Spleen (tissue), 11 donors: ENCODE measurements at regions not wholly inside any gene's neighbourhood (a gene's known extent, or its start where the extent isn't known, plus 50 kb on each side); places are given as distances from the start of the nearest gene placed in this dataset.

ENCODE experiments used
- DNase-seq: peaks from one replicate; pipeline ENCODE4 v3.0.0-alpha.2; 2020
- H3K27ac ChIP-seq, 8 donors: fragments of 200-600 bp; sonication (generic) in 7 of 8; 1 replicate in 4 of 8; 2 replicates in 4 of 8; pipeline versions ENCODE4 v1.5.0 to v1.8.0; 2016 to 2021; ENCODE audit warnings: inconsistent platforms in 4 of 8, mild to moderate bottlenecking in 4 of 8, moderate library complexity in 1 of 8
- H3K27me3 ChIP-seq, 7 donors: fragments of 200-600 bp; sonication (generic) in 6 of 7; replicated peaks in 1 of 7; 1 replicate in 4 of 7; 2 replicates in 3 of 7; pipeline versions ENCODE4 v1.5.0 to v1.8.0; 2016 to 2021; ENCODE audit warnings: inconsistent platforms in 3 of 7, mild to moderate bottlenecking in 1 of 7
- H3K36me3 ChIP-seq, 6 donors: fragments of 200-600 bp; sonication (generic) in 5 of 6; 1 replicate in 4 of 6; 2 replicates in 2 of 6; pipeline versions ENCODE4 v1.5.0 to v1.8.0; 2016 to 2021; ENCODE audit warnings: inconsistent platforms in 2 of 6
- H3K4me1 ChIP-seq, 6 donors: fragments of 200-600 bp; sonication (generic) in 5 of 6; 1 replicate in 3 of 6; 2 replicates in 3 of 6; pipeline versions ENCODE4 v1.5.0 to v1.8.0; 2016 to 2021; ENCODE audit warnings: inconsistent platforms in 3 of 6
- H3K4me3 ChIP-seq, 8 donors: fragments of 200-600 bp; sonication (generic) in 7 of 8; 1 replicate in 4 of 8; 2 replicates in 4 of 8; pipeline versions ENCODE4 v1.5.0 to v1.8.0; 2016 to 2021; ENCODE audit warnings: inconsistent platforms in 4 of 8, mild to moderate bottlenecking in 4 of 8, moderate library complexity in 2 of 8
- H3K9me3 ChIP-seq, 8 donors: fragments of 200-600 bp; sonication (generic) in 7 of 8; 1 replicate in 4 of 8; 2 replicates in 4 of 8; pipeline versions ENCODE4 v1.5.0 to v1.8.0; 2016 to 2021; ENCODE audit warnings: inconsistent platforms in 4 of 8
- CTCF ChIP-seq, 11 experiments: fragments of 200-600 bp in 7 of 11; fragments of 450-650 bp in 4 of 11; sonication (generic) in 4 of 11; IDR thresholded peaks in 8 of 11; conservative IDR thresholded peaks in 3 of 11; 1 replicate in 7 of 11; 2 replicates in 4 of 11; pipeline versions ENCODE4 v1.4.0 to v1.8.0; 2016 to 2021; ENCODE audit warnings: antibody characterized with exemption in 11 of 11, inconsistent platforms in 4 of 11, mild to moderate bottlenecking in 1 of 11
- POLR2A ChIP-seq, 3 donors: fragments of 450-650 bp; IDR thresholded peaks; one replicate each; pipeline ENCODE4 v1.5.1; 2017; ENCODE audit warnings: antibody characterized with exemption in 3 of 3, mild to moderate bottlenecking in 1 of 3
- POLR2AphosphoS5 ChIP-seq, 3 donors: sonication (generic); formaldehyde crosslinking; IDR thresholded peaks; one replicate each; pipeline ENCODE4 v1.5.1; 2017; ENCODE audit warnings: antibody characterized with exemption in 3 of 3
- WGBS, 5 donors: extraction: QIAGEN DNeasy Blood & Tissue Kit in 3 of 5; methylation state at CpG; one replicate each; pipeline versions ENCODE4 v1.1.5 to v1.1.7; 2013 to 2018; 5-methylcytosine and 5-hydroxymethylcytosine counted together
- intact Hi-C: fragments of 100-400 bp; cut with DNase I; formaldehyde crosslinking; loops from one replicate; pipeline ENCODE4 v1.15.0; 2023; ENCODE audit warnings: low total_unique reads
- donor health status: healthy with polysubstance abuse.
- donor health status: DM: no; HTN: no; CAD: no; lungs with moderate emphysema.
- donor health status: DM: no; HTN: no; CAD: no.
- donor health status: Bipolar disorder and iron deficiency.
- donor health status: healthy.
- donor health status: DM: no; HTN: no; CAD: no.
- donor health status: DM: yes; HTN: yes; CAD: no.

- TF ChIP-seq POLR2A (IDR thresholded peaks at IDR 0.05), result no peak
- no peak for TF ChIP-seq POLR2AphosphoS5 (IDR thresholded peaks at IDR 0.05)
- TF ChIP-seq CTCF (IDR thresholded peaks at IDR 0.05 in 8 of 11, conservative IDR thresholded peaks at IDR 0.05 in 3 of 11), result no peak
- intact Hi-C loops, result loop anchor here (5.0 kb wide), 1 partner anchor 51 kb away; no protein-coding TSS in a partner anchor
- WGBS, 5 donors, result 68 to 94% (median 89%) methylated on average over 1 of the region's 1 CpG
These were observed 354.8 kb upstream of the SLCO3A1 start for GRCh38 chr15:91498749-91499062.

GRCh38 chr15:91499774-91500383 is 353.6 kb upstream of the SLCO3A1 start:
- Histone ChIP-seq H3K27ac (no peak overlapping the region), H3K9me3 (peaks cover 0 to under 1% (median 0%) of the 10 kb centered on the region in 8 donors), H3K4me3 (no peak overlapping the region), H3K27me3 (peaks cover 0 to 3% (median 0%) of the 10 kb centered on the region in 7 donors), H3K4me1 (no peaks in the 10 kb centered on the region), H3K36me3 (no peaks in the 10 kb centered on the region)
- TF ChIP-seq CTCF (IDR thresholded peaks at IDR 0.05 in 8 of 11, conservative IDR thresholded peaks at IDR 0.05 in 3 of 11), result no peak
- no peak for TF ChIP-seq POLR2AphosphoS5 (IDR thresholded peaks at IDR 0.05)
- no peak for TF ChIP-seq POLR2A (IDR thresholded peaks at IDR 0.05)
- DNase-seq, result no peak
- 90 to 96% (median 92%) methylated on average over 5 of the region's 5 CpGs for WGBS, 5 donors
- intact Hi-C loops, result loop anchor here (5.0 kb wide), 1 partner anchor 53 kb away; no protein-coding TSS in a partner anchor

More at GRCh38 chr15:91498749-91499062, 354.8 kb upstream of the SLCO3A1 start:
- Histone ChIP-seq H3K4me1 (no peaks in the 10 kb centered on the region), H3K4me3 (no peak overlapping the region), H3K27ac (no peak overlapping the region), H3K9me3 (no peaks in the 10 kb centered on the region), H3K27me3 (peaks cover 0 to 3% (median 0%) of the 10 kb centered on the region in 7 donors), H3K36me3 (no peaks in the 10 kb centered on the region)
- DNase-seq, result no peak

- 72 to 78% (median 75%) methylated on average over 3 of the region's 3 CpGs for WGBS, 5 donors
- TF ChIP-seq CTCF (IDR thresholded peaks at IDR 0.05 in 8 of 11, conservative IDR thresholded peaks at IDR 0.05 in 3 of 11) (no peak), POLR2AphosphoS5 (IDR thresholded peaks at IDR 0.05) (no peak), POLR2A (IDR thresholded peaks at IDR 0.05) (no peak)
- peaks cover 0 to 4% (median 3%) of the 10 kb centered on the region in 8 donors for H3K9me3 ChIP-seq
These were observed 344.9 kb upstream of the SLCO3A1 start for GRCh38 chr15:91508633-91509032.

GRCh38 chr15:91514147-91514546 is 339.4 kb upstream of the SLCO3A1 start:
- Histone ChIP-seq H3K9me3 (no peaks in the 10 kb centered on the region), H3K27ac (no peak overlapping the region), H3K27me3 (peaks cover 0 to 10% (median 0%) of the 10 kb centered on the region in 7 donors), H3K36me3 (no peaks in the 10 kb centered on the region), H3K4me3 (no peak overlapping the region), H3K4me1 (no peaks in the 10 kb centered on the region)
- 83 to 88% (median 85%) methylated on average over 2 of the region's 2 CpGs for WGBS, 5 donors
- no peak for TF ChIP-seq POLR2A (IDR thresholded peaks at IDR 0.05)
- no peak for TF ChIP-seq POLR2AphosphoS5 (IDR thresholded peaks at IDR 0.05)
- TF ChIP-seq CTCF (IDR thresholded peaks at IDR 0.05 in 8 of 11, conservative IDR thresholded peaks at IDR 0.05 in 3 of 11), result no peak
- intact Hi-C loops, result no loop called here
- DNase-seq, result no peak

More at GRCh38 chr15:91508633-91509032, 344.9 kb upstream of the SLCO3A1 start:
- no peaks in the 10 kb centered on the region for H3K36me3 ChIP-seq
- peaks cover 0 to 10% (median 0%) of the 10 kb centered on the region in 7 donors for H3K27me3 ChIP-seq
- no peak for DNase-seq
- H3K4me1 ChIP-seq, result no peaks in the 10 kb centered on the region
- no peak overlapping the region for H3K4me3 ChIP-seq
- intact Hi-C loops, result no loop called here
- H3K27ac ChIP-seq, result no peak overlapping the region
